ENCODE measurements at regions not wholly inside any gene's neighbourhood (a gene's known extent, or its start where the extent isn't known, plus 50 kb on each side); places are given as distances from the start of the nearest gene placed in this dataset.

DNA sequence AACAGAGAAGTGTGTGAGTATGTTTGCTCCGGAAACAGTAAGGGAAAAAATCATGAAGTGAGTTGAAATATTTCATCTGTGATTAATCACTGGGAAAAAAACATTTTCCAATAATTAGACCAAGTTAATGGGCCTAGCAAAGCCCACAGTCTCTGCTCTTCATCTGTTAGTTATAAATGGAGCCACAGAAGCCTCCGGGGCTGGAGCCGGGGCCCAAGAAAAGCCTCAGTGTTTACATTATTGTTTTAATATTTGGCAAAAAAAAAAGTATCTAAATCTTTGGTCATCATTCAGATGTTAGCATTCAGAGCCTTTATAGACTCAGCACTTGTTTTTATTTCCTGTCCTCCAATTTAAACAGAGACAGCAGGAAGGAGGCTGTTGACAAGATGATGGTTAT is 115.0 kb downstream of the UBE2U start:
- no peak for DNase-seq (ENCODE audit: low read depth)
- TF ChIP-seq, protein P1, sequence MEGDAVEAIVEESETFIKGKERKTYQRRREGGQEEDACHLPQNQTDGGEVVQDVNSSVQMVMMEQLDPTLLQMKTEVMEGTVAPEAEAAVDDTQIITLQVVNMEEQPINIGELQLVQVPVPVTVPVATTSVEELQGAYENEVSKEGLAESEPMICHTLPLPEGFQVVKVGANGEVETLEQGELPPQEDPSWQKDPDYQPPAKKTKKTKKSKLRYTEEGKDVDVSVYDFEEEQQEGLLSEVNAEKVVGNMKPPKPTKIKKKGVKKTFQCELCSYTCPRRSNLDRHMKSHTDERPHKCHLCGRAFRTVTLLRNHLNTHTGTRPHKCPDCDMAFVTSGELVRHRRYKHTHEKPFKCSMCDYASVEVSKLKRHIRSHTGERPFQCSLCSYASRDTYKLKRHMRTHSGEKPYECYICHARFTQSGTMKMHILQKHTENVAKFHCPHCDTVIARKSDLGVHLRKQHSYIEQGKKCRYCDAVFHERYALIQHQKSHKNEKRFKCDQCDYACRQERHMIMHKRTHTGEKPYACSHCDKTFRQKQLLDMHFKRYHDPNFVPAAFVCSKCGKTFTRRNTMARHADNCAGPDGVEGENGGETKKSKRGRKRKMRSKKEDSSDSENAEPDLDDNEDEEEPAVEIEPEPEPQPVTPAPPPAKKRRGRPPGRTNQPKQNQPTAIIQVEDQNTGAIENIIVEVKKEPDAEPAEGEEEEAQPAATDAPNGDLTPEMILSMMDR (conservative IDR thresholded peaks at IDR 0.05; ENCODE audit: control insufficient read depth, insufficient read depth, low read depth, low read length), result no peak
- no peak overlapping the region for H3K4me3 ChIP-seq (ENCODE audit: control insufficient read depth, low read depth, low read length)

DNA sequence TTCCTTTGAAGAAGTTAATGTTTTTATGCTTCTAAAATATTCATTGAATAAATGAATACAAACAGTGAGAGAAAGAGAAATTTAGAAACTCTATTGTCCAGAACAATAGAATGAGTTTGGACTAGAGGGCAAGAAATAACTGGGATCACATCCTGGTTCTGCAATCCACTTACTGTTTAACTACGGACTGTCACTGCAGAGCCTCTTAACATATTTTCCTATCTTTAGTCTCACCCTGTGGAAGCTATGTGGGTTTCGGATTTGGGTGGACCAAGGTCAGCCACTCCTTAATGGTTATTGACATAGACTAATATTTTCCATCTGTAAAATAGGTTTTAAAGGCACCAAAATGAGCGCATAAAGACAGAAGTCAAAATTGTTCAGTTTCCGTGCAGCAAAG is 116.6 kb downstream of the UBE2U start:
- no peak overlapping the region for H3K4me3 ChIP-seq (ENCODE audit: control insufficient read depth, low read depth, low read length)
- TF ChIP-seq, protein P1 (conservative IDR thresholded peaks at IDR 0.05; ENCODE audit: control insufficient read depth, insufficient read depth, low read depth, low read length), result no peak
- DNase-seq (ENCODE audit: low read depth), result no peak

DNA sequence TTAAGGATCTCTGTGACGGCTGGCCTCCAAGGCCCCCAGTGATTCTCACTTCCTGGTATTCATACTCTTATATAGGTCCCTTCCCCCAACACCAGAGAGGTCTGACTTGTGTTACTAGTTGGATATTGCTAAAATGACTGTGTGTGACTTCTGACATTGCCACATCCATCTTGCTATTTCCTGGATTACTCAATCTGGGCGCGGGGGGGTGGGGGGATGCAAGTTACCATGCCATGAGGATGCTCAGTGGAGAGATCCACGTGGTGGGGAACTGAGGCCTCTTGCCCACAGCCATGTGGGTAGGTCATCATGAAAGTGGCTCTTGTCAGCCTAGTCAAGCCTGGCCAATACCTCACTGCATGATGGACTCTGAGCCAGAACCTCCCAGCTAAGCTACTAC is 117.0 kb downstream of the UBE2U start:
- no peak overlapping the region for H3K4me3 ChIP-seq (ENCODE audit: control insufficient read depth, low read depth, low read length)
- TF ChIP-seq, protein P1 (conservative IDR thresholded peaks at IDR 0.05; ENCODE audit: control insufficient read depth, insufficient read depth, low read depth, low read length), result no peak
- peak; percentile 74 for DNase-seq (ENCODE audit: low read depth)

DNA sequence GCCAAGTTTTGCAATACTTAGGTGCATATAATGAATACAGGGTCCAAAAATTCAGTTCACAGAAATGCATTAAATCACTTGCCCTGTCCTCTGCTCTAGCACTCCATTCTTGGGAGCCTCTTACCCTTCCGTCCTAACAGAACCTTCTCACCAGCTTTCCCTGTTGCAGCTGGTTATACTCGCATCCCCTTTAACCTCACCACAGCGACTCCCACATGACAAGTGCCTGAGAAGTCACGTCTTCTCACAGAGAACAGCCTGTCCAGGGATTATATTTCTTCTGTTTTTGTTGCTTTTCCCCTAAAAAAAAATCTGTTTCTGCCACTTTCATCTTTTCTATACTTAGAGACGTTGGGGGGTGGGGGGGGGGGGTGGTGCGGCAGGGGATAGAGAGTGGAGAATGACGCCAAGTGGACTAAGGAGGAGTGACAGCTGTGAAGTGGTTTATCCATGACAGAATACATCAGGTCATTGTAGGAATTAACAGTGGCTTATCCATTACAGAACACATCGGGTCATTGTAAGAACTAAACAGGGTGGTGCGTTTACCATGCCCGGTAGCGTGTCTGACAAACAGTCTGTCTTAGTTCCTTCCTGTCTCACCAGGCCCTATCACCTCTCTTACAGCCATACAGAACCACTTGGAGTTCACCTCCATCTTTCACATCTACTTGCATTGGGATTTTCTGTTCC is 117.6 kb downstream of the UBE2U start:
- peak; percentile 14 for DNase-seq (ENCODE audit: low read depth)
- TF ChIP-seq, protein P1 (conservative IDR thresholded peaks at IDR 0.05; ENCODE audit: control insufficient read depth, insufficient read depth, low read depth, low read length), result no peak

DNA sequence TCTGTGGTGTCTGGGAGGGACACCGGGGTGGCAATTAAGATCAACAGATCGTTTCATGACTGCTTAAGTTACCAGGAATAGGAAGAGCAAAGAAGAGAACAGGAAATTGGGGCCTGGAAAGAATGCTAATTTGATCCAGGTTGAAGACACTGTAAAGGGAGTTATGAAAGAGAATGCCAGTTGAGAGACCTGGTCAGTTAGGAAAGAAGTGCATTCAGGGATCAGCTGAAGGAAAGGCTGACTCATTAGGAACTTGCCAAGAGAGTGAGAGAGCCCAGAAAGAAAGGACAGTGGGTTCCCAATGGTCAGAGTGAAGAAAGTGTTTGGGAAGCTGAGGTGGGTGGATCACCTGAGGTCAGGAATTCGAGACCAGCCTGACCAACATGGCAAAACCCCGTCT is 119.6 kb downstream of the UBE2U start:
- peak; percentile 65 for DNase-seq (ENCODE audit: low read depth)
- TF ChIP-seq, protein P1 (conservative IDR thresholded peaks at IDR 0.05; ENCODE audit: control insufficient read depth, insufficient read depth, low read depth, low read length), result no peak
- no peak overlapping the region for H3K4me3 ChIP-seq (ENCODE audit: control insufficient read depth, low read depth, low read length)

More for the DNA sequence above, 117.6 kb downstream of the UBE2U start:
- no peak overlapping the region for H3K4me3 ChIP-seq (ENCODE audit: control insufficient read depth, low read depth, low read length)

GRCh38 chr1:64323882-64324281 is 120.5 kb downstream of the UBE2U start:
- no peak for DNase-seq (ENCODE audit: low read depth)
- TF ChIP-seq, protein P1 (conservative IDR thresholded peaks at IDR 0.05; ENCODE audit: control insufficient read depth, insufficient read depth, low read depth, low read length), result no peak
- H3K4me3 ChIP-seq (ENCODE audit: control insufficient read depth, low read depth, low read length), result no peak overlapping the region
